Calu3 (cell line): ENCODE measurements at regions not wholly inside any gene's neighbourhood (a gene's known extent, or its start where the extent isn't known, plus 50 kb on each side); places are given as distances from the start of the nearest gene placed in this dataset.

Experiments
- BruUV-seq: library from RNA; stranded (reverse); fragments of 400-500 nt; replicated peaks from 2 replicates; lab custom pipeline; 2021; lab: Mats Ljungman, UMichigan
- CTCF ChIA-PET: fragments of 300-600 bp; sonication (Branson Sonifier 250); formaldehyde crosslinking; loops from one replicate; lab custom pipeline; 2022; ENCODE audit warnings: antibody characterized with exemption; lab: Charles Lee
- DNase-seq: peaks from one replicate; pipeline ENCODE4 v3.0.0; 2022
- H3K27ac Mint-ChIP-seq: one replicate; pipeline ENCODE4 v1.8.0; 2022; ENCODE audit warnings: mixed read lengths; ENCODE audit not compliant: unreplicated experiment
- H3K27me3 Mint-ChIP-seq: one replicate; pipeline ENCODE4 v1.8.0; 2022; ENCODE audit warnings: mixed read lengths; ENCODE audit not compliant: unreplicated experiment
- H3K36me3 Mint-ChIP-seq: one replicate; pipeline ENCODE4 v1.8.0; 2022; ENCODE audit warnings: mild to moderate bottlenecking, moderate library complexity, mixed read lengths; ENCODE audit not compliant: insufficient read depth, unreplicated experiment
- H3K4me1 Mint-ChIP-seq: one replicate; pipeline ENCODE4 v1.8.0; 2022; ENCODE audit warnings: mild to moderate bottlenecking, low read depth, mixed read lengths; ENCODE audit not compliant: unreplicated experiment
- H3K4me3 Mint-ChIP-seq: one replicate; pipeline ENCODE4 v1.8.0; 2022; ENCODE audit warnings: mild to moderate bottlenecking, low read depth, moderate library complexity, mixed read lengths; ENCODE audit not compliant: unreplicated experiment
- H3K9me3 Mint-ChIP-seq: one replicate; pipeline ENCODE4 v1.8.0; 2022; ENCODE audit warnings: low read depth, mixed read lengths; ENCODE audit not compliant: unreplicated experiment
- intact Hi-C: fragments of 100-400 bp; cut with micrococcal nuclease; formaldehyde crosslinking; loops from one replicate; pipeline ENCODE4 v1.10.0; 2022; ENCODE audit not compliant: unreplicated experiment
- TF ChIP-seq, protein P1 (sequence below): fragments of 200-600 bp; IDR thresholded peaks from one replicate; pipeline ENCODE4 v1.8.0; 2022; ENCODE audit warnings: antibody characterized with exemption; ENCODE audit not compliant: unreplicated experiment

GRCh38 chr22:48082284-48082683 lies 1319.8 kb downstream of the TBC1D22A start:
- peaks cover 14% of the 10 kb centered on the region for H3K9me3 Mint-ChIP-seq
- H3K4me1 Mint-ChIP-seq, result no peaks in the 10 kb centered on the region
- no peaks in the 10 kb centered on the region for H3K27me3 Mint-ChIP-seq
- intact Hi-C loops, result no loop called here
- TF ChIP-seq, protein P1, sequence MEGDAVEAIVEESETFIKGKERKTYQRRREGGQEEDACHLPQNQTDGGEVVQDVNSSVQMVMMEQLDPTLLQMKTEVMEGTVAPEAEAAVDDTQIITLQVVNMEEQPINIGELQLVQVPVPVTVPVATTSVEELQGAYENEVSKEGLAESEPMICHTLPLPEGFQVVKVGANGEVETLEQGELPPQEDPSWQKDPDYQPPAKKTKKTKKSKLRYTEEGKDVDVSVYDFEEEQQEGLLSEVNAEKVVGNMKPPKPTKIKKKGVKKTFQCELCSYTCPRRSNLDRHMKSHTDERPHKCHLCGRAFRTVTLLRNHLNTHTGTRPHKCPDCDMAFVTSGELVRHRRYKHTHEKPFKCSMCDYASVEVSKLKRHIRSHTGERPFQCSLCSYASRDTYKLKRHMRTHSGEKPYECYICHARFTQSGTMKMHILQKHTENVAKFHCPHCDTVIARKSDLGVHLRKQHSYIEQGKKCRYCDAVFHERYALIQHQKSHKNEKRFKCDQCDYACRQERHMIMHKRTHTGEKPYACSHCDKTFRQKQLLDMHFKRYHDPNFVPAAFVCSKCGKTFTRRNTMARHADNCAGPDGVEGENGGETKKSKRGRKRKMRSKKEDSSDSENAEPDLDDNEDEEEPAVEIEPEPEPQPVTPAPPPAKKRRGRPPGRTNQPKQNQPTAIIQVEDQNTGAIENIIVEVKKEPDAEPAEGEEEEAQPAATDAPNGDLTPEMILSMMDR, result no peak
- BruUV-seq, result no TSS peak
- CTCF ChIA-PET, result no interaction called here
- DNase-seq, result no peak
- no peak overlapping the region for H3K4me3 Mint-ChIP-seq
- no peak overlapping the region for H3K27ac Mint-ChIP-seq
- no peaks in the 10 kb centered on the region for H3K36me3 Mint-ChIP-seq

GRCh38 chr22:48081281-48081680 lies 1318.8 kb downstream of the TBC1D22A start:
- no TSS peak for BruUV-seq
- TF ChIP-seq, protein P1, result no peak
- CTCF ChIA-PET, result no interaction called here
- no peak overlapping the region for H3K4me3 Mint-ChIP-seq
- no peaks in the 10 kb centered on the region for H3K36me3 Mint-ChIP-seq
- intact Hi-C loops, result no loop called here
- no peak for DNase-seq
- peaks cover 18% of the 10 kb centered on the region for H3K9me3 Mint-ChIP-seq
- H3K27me3 Mint-ChIP-seq, result no peaks in the 10 kb centered on the region
- no peak overlapping the region for H3K27ac Mint-ChIP-seq
- no peaks in the 10 kb centered on the region for H3K4me1 Mint-ChIP-seq

DNA sequence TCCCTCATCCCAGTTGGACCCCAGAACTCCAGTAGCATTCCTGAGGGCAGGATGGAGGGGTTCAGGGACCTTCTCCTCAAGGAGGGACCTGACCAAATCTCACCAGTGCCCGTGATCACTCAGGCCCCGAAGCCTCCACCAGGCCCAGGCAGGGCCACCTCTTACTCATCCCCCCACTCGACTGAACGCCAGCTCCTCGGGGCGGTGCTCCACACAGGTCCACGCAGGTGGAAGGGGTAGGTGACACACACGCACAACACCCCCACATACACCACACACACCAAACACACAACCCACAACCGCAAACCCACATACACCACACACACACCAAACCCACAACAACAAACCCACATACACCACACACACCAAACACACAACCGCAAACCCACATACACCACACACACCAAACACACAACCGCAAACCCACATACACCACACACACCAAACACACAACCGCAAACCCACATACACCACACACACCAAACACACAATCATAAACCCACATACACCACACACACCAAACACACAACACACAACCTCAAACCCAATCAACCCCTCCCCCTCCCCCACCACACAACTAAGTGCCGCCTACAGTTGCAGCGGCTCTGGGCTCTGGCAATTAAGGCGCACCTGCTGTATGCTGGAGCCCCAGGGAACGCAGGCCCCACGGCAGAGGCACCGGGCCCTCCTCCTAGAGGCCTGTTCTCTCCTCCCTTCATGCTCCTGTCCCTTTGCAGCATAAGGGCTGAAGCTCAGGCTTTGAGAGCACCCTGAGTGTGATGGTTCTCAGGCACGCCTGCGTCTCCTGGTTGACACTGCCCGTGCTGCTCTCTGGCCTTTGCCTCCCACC lies 1318.1 kb downstream of the TBC1D22A start:
- CTCF ChIA-PET, result interaction anchor here (0.8 kb wide), 1 partner anchor 89 kb away, joined by 10 read pairs; no protein-coding TSS in a partner anchor

DNA sequence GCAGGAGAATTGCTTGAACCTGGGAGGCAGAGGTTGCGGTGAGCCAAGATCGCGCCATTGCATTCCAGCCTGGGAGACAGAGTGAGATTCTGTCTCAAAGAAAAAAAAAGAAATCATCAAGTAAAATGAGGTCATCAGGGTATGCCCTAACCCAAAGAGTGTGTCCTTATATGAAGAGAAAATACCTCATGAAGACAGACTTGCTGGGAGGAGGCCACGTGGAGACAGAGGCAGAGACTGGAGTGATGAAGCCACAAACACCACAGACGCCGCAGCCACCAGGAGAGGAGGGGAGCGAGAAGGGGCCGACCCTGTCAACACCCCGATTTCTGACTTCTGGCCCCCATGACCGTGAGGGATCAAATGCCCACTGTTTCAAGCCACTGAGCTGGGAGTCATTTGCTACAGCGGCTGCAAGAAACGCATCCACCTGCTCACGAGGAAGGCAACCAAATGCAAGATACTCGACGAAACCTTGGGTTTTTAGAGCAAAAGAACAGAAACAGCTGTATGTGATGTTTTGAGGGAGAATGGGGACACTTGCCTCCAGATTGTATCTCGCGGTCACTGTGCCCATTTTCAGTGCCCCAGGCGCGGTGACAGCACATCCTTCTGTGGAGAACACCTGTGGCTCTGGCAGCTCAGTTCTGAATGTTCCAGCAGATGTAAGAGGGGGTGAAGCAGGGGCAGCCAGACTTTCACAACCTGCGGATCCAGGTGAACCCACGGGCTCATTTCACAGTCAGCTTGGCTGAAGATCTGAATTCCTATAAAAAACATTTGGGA lies 1317.2 kb downstream of the TBC1D22A start:
- no peaks in the 10 kb centered on the region for H3K36me3 Mint-ChIP-seq
- no TSS peak for BruUV-seq
- CTCF ChIA-PET, result interaction anchor here (0.8 kb wide), 1 partner anchor 88 kb away, joined by 10 read pairs; no protein-coding TSS in a partner anchor
- no peak overlapping the region for H3K4me3 Mint-ChIP-seq
- H3K27me3 Mint-ChIP-seq, result no peaks in the 10 kb centered on the region
- DNase-seq, result no peak
- H3K4me1 Mint-ChIP-seq, result no peaks in the 10 kb centered on the region
- TF ChIP-seq, protein P1, result no peak
- H3K9me3 Mint-ChIP-seq, result peaks cover 21% of the 10 kb centered on the region
- intact Hi-C loops, result no loop called here
- H3K27ac Mint-ChIP-seq, result no peak overlapping the region

More for the DNA sequence above, 1318.1 kb downstream of the TBC1D22A start:
- Mint-ChIP-seq H3K36me3 (no peaks in the 10 kb centered on the region), H3K27me3 (no peaks in the 10 kb centered on the region), H3K9me3 (peaks cover 19% of the 10 kb centered on the region), H3K27ac (no peak overlapping the region), H3K4me1 (no peaks in the 10 kb centered on the region), H3K4me3 (no peak overlapping the region)
- TF ChIP-seq, protein P1, result no peak
- DNase-seq, result no peak
- intact Hi-C loops, result no loop called here
- no TSS peak for BruUV-seq
